Fibroblast of the aortic adventitia (primary cell): ENCODE measurements at regions not wholly inside any gene's neighbourhood (a gene's known extent, or its start where the extent isn't known, plus 50 kb on each side); places are given as distances from the start of the nearest gene placed in this dataset.

ENCODE experiments used
- DNase-seq: peaks from one replicate; pipeline ENCODE4 v3.0.0-alpha.2; 2010; ENCODE audit warnings: low read depth
- H3K4me3 ChIP-seq: 2 replicates; pipeline ENCODE4 v1.5.1; 2011; ENCODE audit warnings: low read depth, mild to moderate bottlenecking, control low read depth, low read length, moderate library complexity
- CTCF ChIP-seq: IDR thresholded peaks from 2 replicates; pipeline ENCODE4 v1.5.1; 2011; ENCODE audit warnings: mild to moderate bottlenecking, low read length, control low read depth, inconsistent platforms; ENCODE audit not compliant: insufficient read depth

- H3K4me3 ChIP-seq = no peak overlapping the region
- DNase-seq = peak; percentile 48
- peak; percentile 59 for TF ChIP-seq CTCF
Observed at GRCh38 chrX:79081895-79082512, 62.5 kb upstream of the GPR174 start.

GRCh38 chrX:79082899-79083298 is 61.6 kb upstream of the GPR174 start:
- no peak for TF ChIP-seq CTCF
- no peak overlapping the region for H3K4me3 ChIP-seq
- DNase-seq = no peak

GRCh38 chrX:79084923-79085322 is 59.6 kb upstream of the GPR174 start:
- TF ChIP-seq CTCF = no peak

GRCh38 chrX:79089896-79090584 is 54.4 kb upstream of the GPR174 start:
- no peak for DNase-seq
- no peak overlapping the region for H3K4me3 ChIP-seq
- no peak for TF ChIP-seq CTCF

More at GRCh38 chrX:79084923-79085322, 59.6 kb upstream of the GPR174 start:
- DNase-seq = no peak
- H3K4me3 ChIP-seq = no peak overlapping the region

- no peak for TF ChIP-seq CTCF
- no peak for DNase-seq
- no peak overlapping the region for H3K4me3 ChIP-seq
Observed at GRCh38 chrX:79094075-79094832, 50.2 kb upstream of the GPR174 start.
